Spinal cord (tissue), 9 donors: ENCODE measurements at regions not wholly inside any gene's neighbourhood (a gene's known extent, or its start where the extent isn't known, plus 50 kb on each side); places are given as distances from the start of the nearest gene placed in this dataset.
"Not testable (repeated sequence)": the region's sequence is repeated elsewhere in the genome, so short reads cannot be mapped to it uniquely, and the experiment has no call there.

Source experiments
- DNase-seq, 6 donors: peaks; one replicate each; pipeline versions ENCODE4 v3.0.0 to v3.0.0-alpha.2; 2013 to 2015; ENCODE audit warnings: low spot score in 6 of 6, low read depth in 4 of 6
- H3K27ac ChIP-seq: one replicate; pipeline ENCODE4 v1.5.1; 2013; ENCODE audit warnings: low read depth, low read length, control low read depth
- H3K27me3 ChIP-seq: one replicate; pipeline ENCODE4 v1.6.1; 2013; ENCODE audit warnings: low read length; ENCODE audit not compliant: control insufficient read depth, insufficient read depth
- H3K36me3 ChIP-seq: one replicate; pipeline ENCODE4 v1.6.1; 2013; ENCODE audit warnings: low read length; ENCODE audit not compliant: control insufficient read depth, insufficient read depth
- H3K4me1 ChIP-seq: one replicate; pipeline ENCODE4 v1.6.1; 2013; ENCODE audit warnings: low read length; ENCODE audit not compliant: control insufficient read depth, insufficient read depth
- H3K4me3 ChIP-seq: one replicate; pipeline ENCODE4 v1.5.1; 2013; ENCODE audit warnings: low read depth, low read length, control low read depth
- H3K9me3 ChIP-seq: one replicate; pipeline ENCODE4 v1.6.1; 2013; ENCODE audit warnings: low read length; ENCODE audit not compliant: control insufficient read depth, insufficient read depth
- WGBS: methylation state at CpG from one replicate; pipeline ENCODE4 v1.1.5; 2013; ENCODE audit warnings: missing lambda C conversion rate; ENCODE audit not compliant: insufficient coverage; 5-methylcytosine and 5-hydroxymethylcytosine counted together
- donor health status: healthy.

- Histone ChIP-seq H3K9me3 (no peaks in the 10 kb centered on the region), H3K4me3 (no peak overlapping the region), H3K36me3 (no peaks in the 10 kb centered on the region), H3K27ac (no peak overlapping the region), H3K4me1 (peaks cover 15% of the 10 kb centered on the region), H3K27me3 (peaks cover 44% of the 10 kb centered on the region)
- no peak for DNase-seq
- 100% methylated on average over 1 of the region's 3 CpGs for WGBS
Measured at GRCh38 chr13:50136226-50136625, 121.0 kb downstream of the KCNRG start.

GRCh38 chr13:50136678-50137077 is 121.4 kb downstream of the KCNRG start:
- Histone ChIP-seq H3K4me3 (no peak overlapping the region), H3K27ac (no peak overlapping the region), H3K4me1 (peaks cover 15% of the 10 kb centered on the region), H3K9me3 (no peaks in the 10 kb centered on the region), H3K27me3 (peaks cover 40% of the 10 kb centered on the region), H3K36me3 (no peaks in the 10 kb centered on the region)
- DNase-seq: no peak
- 100% methylated on average over 1 of the region's 3 CpGs for WGBS

GRCh38 chr13:50139435-50139934 is 124.2 kb downstream of the KCNRG start:
- H3K4me1 ChIP-seq, DNase-seq, H3K27ac ChIP-seq, H3K4me3 ChIP-seq, H3K36me3 ChIP-seq, H3K9me3 ChIP-seq: not testable (repeated sequence)
- H3K27me3 ChIP-seq: peaks cover 14% of the 10 kb centered on the region
- WGBS: 100% methylated on average over 2 of the region's 4 CpGs

- no CpG with 5 or more reads among the region's 2 CpGs for WGBS
- Histone ChIP-seq H3K9me3 (no peaks in the 10 kb centered on the region), H3K4me1 (no peaks in the 10 kb centered on the region), H3K27me3 (peaks cover 9% of the 10 kb centered on the region), H3K36me3 (no peaks in the 10 kb centered on the region), H3K27ac (no peak overlapping the region), H3K4me3 (no peak overlapping the region)
- no peak for DNase-seq
Measured at GRCh38 chr13:50140153-50140552, 124.9 kb downstream of the KCNRG start.

- Histone ChIP-seq H3K27ac (no peak overlapping the region), H3K4me1 (no peaks in the 10 kb centered on the region), H3K9me3 (no peaks in the 10 kb centered on the region), H3K27me3 (peaks cover 7% of the 10 kb centered on the region), H3K4me3 (no peak overlapping the region), H3K36me3 (no peaks in the 10 kb centered on the region)
- peak in 2 of 6 donors; percentile 18 to 76 for DNase-seq
- WGBS: 39% methylated on average over 6 of the region's 14 CpGs
Measured at GRCh38 chr13:50140581-50141374, 125.5 kb downstream of the KCNRG start.

- Histone ChIP-seq H3K27ac (no peak overlapping the region), H3K4me3 (no peak overlapping the region)
- WGBS: no CpG with 5 or more reads among the region's 2 CpGs
Measured at GRCh38 chr13:50141375-50141975, 126.2 kb downstream of the KCNRG start.

GRCh38 chr13:50144246-50145160 is 129.3 kb downstream of the KCNRG start:
- Histone ChIP-seq H3K27me3 (peaks cover 4% of the 10 kb centered on the region), H3K4me1 (no peaks in the 10 kb centered on the region), H3K9me3 (no peaks in the 10 kb centered on the region), H3K4me3 (no peak overlapping the region), H3K36me3 (no peaks in the 10 kb centered on the region), H3K27ac (no peak overlapping the region)
- DNase-seq: no peak
- no CpG with 5 or more reads among the region's 1 CpG for WGBS

More at GRCh38 chr13:50141375-50141975, 126.2 kb downstream of the KCNRG start:
- Histone ChIP-seq H3K9me3 (no peaks in the 10 kb centered on the region), H3K36me3 (no peaks in the 10 kb centered on the region), H3K4me1 (no peaks in the 10 kb centered on the region), H3K27me3 (peaks cover 5% of the 10 kb centered on the region)
- DNase-seq: no peak

GRCh38 chr13:50149214-50149613 is 134.0 kb downstream of the KCNRG start:
- H3K27me3 ChIP-seq: no peaks in the 10 kb centered on the region
- no peak overlapping the region for H3K4me3 ChIP-seq
- 100% methylated on average over 1 of the region's 2 CpGs for WGBS
- no peaks in the 10 kb centered on the region for H3K36me3 ChIP-seq
- no peaks in the 10 kb centered on the region for H3K9me3 ChIP-seq
- no peaks in the 10 kb centered on the region for H3K4me1 ChIP-seq
- H3K27ac ChIP-seq: no peak overlapping the region
- no peak for DNase-seq

GRCh38 chr13:50149932-50150331 is 134.7 kb downstream of the KCNRG start:
- Histone ChIP-seq H3K36me3 (no peaks in the 10 kb centered on the region), H3K4me1 (no peaks in the 10 kb centered on the region), H3K27me3 (no peaks in the 10 kb centered on the region), H3K9me3 (no peaks in the 10 kb centered on the region), H3K4me3 (no peak overlapping the region), H3K27ac (no peak overlapping the region)
- 63% methylated on average over 1 of the region's 1 CpG for WGBS
- peak in 2 of 6 donors; percentile 31 for DNase-seq
